ENCODE measurements at regions not wholly inside any gene's neighbourhood (a gene's known extent, or its start where the extent isn't known, plus 50 kb on each side); places are given as distances from the start of the nearest gene placed in this dataset.

GRCh38 chr2:234712421-234712935, 215.6 kb upstream of the ARL4C start:
- TF ChIP-seq CTCF (IDR thresholded peaks at IDR 0.05) (no peak), POLR2AphosphoS5 (IDR thresholded peaks at IDR 0.05) (no peak)

Data from suprapubic skin (tissue), 3 donors.